Lower leg skin (tissue), 3 donors: ENCODE measurements at regions not wholly inside any gene's neighbourhood (a gene's known extent, or its start where the extent isn't known, plus 50 kb on each side); places are given as distances from the start of the nearest gene placed in this dataset.
"Not testable (repeated sequence)": the region's sequence is repeated elsewhere in the genome, so short reads cannot be mapped to it uniquely, and the experiment has no call there.

Source experiments
- POLR2A ChIP-seq, 2 donors: fragments of 450-650 bp; IDR thresholded peaks; one replicate each; pipeline ENCODE4 v1.6.1; 2016 to 2017; ENCODE audit warnings: antibody characterized with exemption in 2 of 2, mild to moderate bottlenecking in 1 of 2, moderate library complexity in 1 of 2
- TF ChIP-seq, protein P1 (sequence below), 3 donors: fragments of 450-650 bp; IDR thresholded peaks; one replicate each; pipeline ENCODE4 v1.5.1; 2016; ENCODE audit warnings: antibody characterized with exemption in 3 of 3, mild to moderate bottlenecking in 3 of 3, moderate library complexity in 2 of 3

DNA sequence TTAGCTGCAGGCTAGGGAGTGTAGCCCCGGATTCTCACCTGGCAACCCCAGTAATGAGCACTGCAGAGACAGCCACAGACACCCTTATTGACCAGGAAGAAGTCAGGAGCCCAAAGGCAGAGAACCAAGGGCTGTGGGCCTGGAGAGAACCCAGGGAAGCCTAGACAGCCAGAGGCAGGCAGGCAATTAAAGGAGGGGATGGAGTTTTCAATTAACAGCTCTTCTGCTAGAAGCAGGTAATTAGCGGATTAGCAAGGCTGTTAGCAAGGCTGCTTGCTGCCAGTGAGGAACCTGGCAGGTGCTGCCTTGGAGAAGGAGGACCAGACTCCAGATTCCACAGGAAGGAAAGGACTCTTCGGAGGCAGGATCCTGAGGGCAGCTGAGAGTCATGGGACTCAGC, 176.1 kb downstream of the TRIM43 start:
- TF ChIP-seq, protein P1, sequence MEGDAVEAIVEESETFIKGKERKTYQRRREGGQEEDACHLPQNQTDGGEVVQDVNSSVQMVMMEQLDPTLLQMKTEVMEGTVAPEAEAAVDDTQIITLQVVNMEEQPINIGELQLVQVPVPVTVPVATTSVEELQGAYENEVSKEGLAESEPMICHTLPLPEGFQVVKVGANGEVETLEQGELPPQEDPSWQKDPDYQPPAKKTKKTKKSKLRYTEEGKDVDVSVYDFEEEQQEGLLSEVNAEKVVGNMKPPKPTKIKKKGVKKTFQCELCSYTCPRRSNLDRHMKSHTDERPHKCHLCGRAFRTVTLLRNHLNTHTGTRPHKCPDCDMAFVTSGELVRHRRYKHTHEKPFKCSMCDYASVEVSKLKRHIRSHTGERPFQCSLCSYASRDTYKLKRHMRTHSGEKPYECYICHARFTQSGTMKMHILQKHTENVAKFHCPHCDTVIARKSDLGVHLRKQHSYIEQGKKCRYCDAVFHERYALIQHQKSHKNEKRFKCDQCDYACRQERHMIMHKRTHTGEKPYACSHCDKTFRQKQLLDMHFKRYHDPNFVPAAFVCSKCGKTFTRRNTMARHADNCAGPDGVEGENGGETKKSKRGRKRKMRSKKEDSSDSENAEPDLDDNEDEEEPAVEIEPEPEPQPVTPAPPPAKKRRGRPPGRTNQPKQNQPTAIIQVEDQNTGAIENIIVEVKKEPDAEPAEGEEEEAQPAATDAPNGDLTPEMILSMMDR (IDR thresholded peaks at IDR 0.05): not testable (repeated sequence)
- not testable (repeated sequence) for TF ChIP-seq POLR2A (IDR thresholded peaks at IDR 0.05)
